ENCODE measurements at regions not wholly inside any gene's neighbourhood (a gene's known extent, or its start where the extent isn't known, plus 50 kb on each side); places are given as distances from the start of the nearest gene placed in this dataset.

DNA sequence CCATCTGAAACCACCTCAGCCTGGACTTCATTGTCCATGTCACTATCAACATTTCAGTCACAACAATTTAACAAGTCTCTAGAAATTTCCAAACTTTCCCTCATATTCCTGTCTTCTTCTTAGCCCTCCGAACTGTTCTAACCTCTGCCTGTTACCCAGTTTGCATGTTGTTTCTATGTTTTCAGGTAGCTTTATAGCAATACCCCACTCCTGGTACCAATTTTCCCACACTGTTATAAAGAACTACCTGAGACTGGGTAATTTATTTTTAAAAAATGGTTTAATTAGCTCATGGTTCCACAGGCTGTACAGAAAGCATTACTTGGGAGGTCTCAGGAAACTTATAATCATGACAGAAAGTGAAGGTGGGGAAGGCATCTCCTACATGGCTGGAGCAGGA is 679.2 kb upstream of the FRG1 start:
- TF ChIP-seq CTCF (IDR thresholded peaks at IDR 0.05): no peak
- TF ChIP-seq POLR2AphosphoS5 (IDR thresholded peaks at IDR 0.05): no peak
- TF ChIP-seq POLR2A (IDR thresholded peaks at IDR 0.05): no peak
- Histone ChIP-seq H3K27ac (no peak overlapping the region), H3K4me1 (no peaks in the 10 kb centered on the region), H3K4me3 (no peak overlapping the region), H3K36me3 (no peaks in the 10 kb centered on the region), H3K9me3 (peaks cover 6 to 8% of the 10 kb centered on the region in 2 donors), H3K27me3 (no peaks in the 10 kb centered on the region)
- intact Hi-C loops (cut with DNase I; ENCODE audit: low total_unique reads): no loop called here
- DNase-seq (ENCODE audit: low spot score in 2 of 2): no peak

DNA sequence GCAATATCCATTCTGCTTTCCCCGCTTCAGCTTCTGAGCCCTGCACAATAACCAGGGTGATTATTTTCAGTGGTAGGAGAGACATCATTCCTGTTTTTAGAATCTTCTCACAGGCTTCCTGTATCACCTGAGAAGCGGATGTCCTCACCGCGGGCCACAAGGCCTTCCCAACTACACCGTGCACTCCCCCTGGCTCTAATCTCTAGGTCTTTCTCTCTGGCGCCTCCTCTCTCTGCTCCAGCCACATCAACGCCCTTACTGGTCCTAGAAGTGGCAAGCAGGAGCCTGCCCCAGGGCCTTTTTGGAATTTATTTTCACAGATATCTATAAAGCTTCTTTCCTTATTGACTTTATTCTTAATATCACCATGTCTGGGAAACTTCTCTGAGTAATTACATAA is 675.2 kb upstream of the FRG1 start:
- no peak for DNase-seq (ENCODE audit: low spot score in 2 of 2)
- TF ChIP-seq POLR2AphosphoS5 (IDR thresholded peaks at IDR 0.05): no peak
- TF ChIP-seq POLR2A (IDR thresholded peaks at IDR 0.05): no peak
- TF ChIP-seq CTCF (IDR thresholded peaks at IDR 0.05): no peak
- H3K27me3 ChIP-seq: no peaks in the 10 kb centered on the region
- H3K9me3 ChIP-seq: peaks cover 6 to 8% of the 10 kb centered on the region in 2 donors
- H3K4me3 ChIP-seq: no peak overlapping the region
- intact Hi-C loops (cut with DNase I; ENCODE audit: low total_unique reads): no loop called here
- H3K27ac ChIP-seq: no peak overlapping the region
- H3K4me1 ChIP-seq: no peaks in the 10 kb centered on the region
- no peaks in the 10 kb centered on the region for H3K36me3 ChIP-seq

DNA sequence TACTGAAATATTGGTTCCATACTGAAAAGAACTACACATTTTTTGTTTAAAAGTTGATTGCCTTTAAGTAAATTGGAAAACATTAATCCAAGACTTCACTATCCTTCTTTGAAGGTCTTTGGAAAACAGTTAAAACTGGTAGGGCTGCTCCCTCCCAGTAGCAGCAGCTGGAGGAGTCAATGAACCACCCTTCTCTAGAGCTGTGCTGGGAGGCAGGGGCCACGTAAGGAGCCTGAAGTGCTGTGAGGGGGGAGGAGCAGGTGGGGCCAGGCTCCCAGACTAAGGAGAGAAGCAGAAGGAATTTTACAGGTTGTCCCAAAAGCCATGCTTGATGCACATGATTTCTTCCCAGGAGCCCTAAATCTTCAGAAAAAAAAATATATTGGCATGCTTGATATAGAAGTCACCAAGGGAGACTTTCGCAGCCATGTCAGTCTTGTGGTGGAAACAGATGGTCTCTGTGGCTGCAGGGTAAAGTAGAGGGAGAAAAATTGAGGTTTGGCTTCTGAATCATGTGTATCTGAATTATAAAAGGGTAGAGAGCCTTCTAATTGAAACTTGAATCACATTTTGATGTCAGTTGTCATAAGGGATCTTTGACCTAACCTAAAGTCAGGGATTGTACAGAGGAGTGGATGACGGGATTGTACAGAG is 673.2 kb upstream of the FRG1 start:
- H3K36me3 ChIP-seq: no peaks in the 10 kb centered on the region
- H3K4me1 ChIP-seq: no peaks in the 10 kb centered on the region
- no peak for DNase-seq (ENCODE audit: low spot score in 2 of 2)
- no peak for TF ChIP-seq CTCF (IDR thresholded peaks at IDR 0.05)
- no peak for TF ChIP-seq POLR2AphosphoS5 (IDR thresholded peaks at IDR 0.05)
- TF ChIP-seq POLR2A (IDR thresholded peaks at IDR 0.05): no peak
- no peaks in the 10 kb centered on the region for H3K9me3 ChIP-seq
- no peak overlapping the region for H3K4me3 ChIP-seq
- no peaks in the 10 kb centered on the region for H3K27me3 ChIP-seq
- no peak overlapping the region for H3K27ac ChIP-seq
- intact Hi-C loops (cut with DNase I; ENCODE audit: low total_unique reads): no loop called here

DNA sequence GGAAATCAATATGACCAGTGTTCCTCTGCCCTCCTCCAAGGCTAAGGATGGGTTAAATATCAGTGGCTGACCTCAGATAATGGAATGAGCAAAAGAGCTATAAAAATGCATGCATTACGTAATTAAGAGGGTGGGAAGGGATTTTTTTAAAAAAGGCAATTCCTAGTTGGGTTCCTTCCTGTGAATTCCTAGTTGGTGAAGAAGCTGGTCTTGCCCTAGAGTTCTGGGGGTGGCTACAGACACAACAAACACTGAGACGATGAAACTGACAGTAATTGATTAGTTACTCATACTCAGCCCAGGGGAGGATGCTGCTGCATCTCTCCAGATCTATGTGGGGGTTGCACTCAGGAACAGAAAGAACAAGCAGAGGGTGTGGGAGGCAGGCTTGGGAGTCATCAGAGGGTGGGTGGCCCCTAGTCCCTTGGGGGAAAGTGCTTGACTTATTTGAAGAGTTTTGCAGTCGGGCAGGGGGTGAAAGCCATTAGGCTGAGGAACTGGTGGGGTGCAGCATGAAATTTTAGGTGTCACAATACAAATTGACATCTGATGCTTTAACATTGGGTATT is 662.0 kb upstream of the FRG1 start:
- Histone ChIP-seq H3K27me3 (no peaks in the 10 kb centered on the region), H3K36me3 (no peaks in the 10 kb centered on the region), H3K27ac (no peak overlapping the region), H3K4me1 (no peaks in the 10 kb centered on the region), H3K9me3 (no peaks in the 10 kb centered on the region), H3K4me3 (no peak overlapping the region)
- no peak for TF ChIP-seq POLR2A (IDR thresholded peaks at IDR 0.05)
- TF ChIP-seq POLR2AphosphoS5 (IDR thresholded peaks at IDR 0.05): no peak
- no peak for TF ChIP-seq CTCF (IDR thresholded peaks at IDR 0.05)
- DNase-seq (ENCODE audit: low spot score in 2 of 2): no peak
- intact Hi-C loops (cut with DNase I; ENCODE audit: low total_unique reads): no loop called here

- H3K4me1 ChIP-seq: no peaks in the 10 kb centered on the region
- H3K27me3 ChIP-seq: no peaks in the 10 kb centered on the region
- H3K27ac ChIP-seq: no peak overlapping the region
- intact Hi-C loops (cut with DNase I; ENCODE audit: low total_unique reads): no loop called here
- H3K4me3 ChIP-seq: no peak overlapping the region
- DNase-seq (ENCODE audit: low spot score in 2 of 2): no peak
- no peaks in the 10 kb centered on the region for H3K9me3 ChIP-seq
- no peaks in the 10 kb centered on the region for H3K36me3 ChIP-seq
- TF ChIP-seq POLR2A (IDR thresholded peaks at IDR 0.05): no peak
- no peak for TF ChIP-seq POLR2AphosphoS5 (IDR thresholded peaks at IDR 0.05)
- TF ChIP-seq CTCF (IDR thresholded peaks at IDR 0.05): no peak
These were observed 661.5 kb upstream of the FRG1 start for GRCh38 chr4:189279188-189279587.
